Ishikawa (cell line): ENCODE measurements at regions not wholly inside any gene's neighbourhood (a gene's known extent, or its start where the extent isn't known, plus 50 kb on each side); places are given as distances from the start of the nearest gene placed in this dataset.

Experiments used
- EP300 ChIP-seq: IDR thresholded peaks from 2 replicates; pipeline ENCODE4 v1.6.1; 2012; ENCODE audit warnings: borderline replicate concordance
- RAD21 ChIP-seq: IDR thresholded peaks from 2 replicates; pipeline ENCODE4 v1.6.1; 2012; ENCODE audit warnings: low read depth
- REST ChIP-seq: IDR thresholded peaks from 2 replicates; pipeline ENCODE4 v1.6.1; 2012; ENCODE audit warnings: low read depth, mild to moderate bottlenecking
- TAF1 ChIP-seq: IDR thresholded peaks from 2 replicates; pipeline ENCODE4 v1.6.1; 2012; ENCODE audit warnings: low read depth, mild to moderate bottlenecking
- YY1 ChIP-seq: IDR thresholded peaks from 2 replicates; pipeline ENCODE4 v1.6.1; 2012; ENCODE audit warnings: low read depth
- ZBTB7A ChIP-seq: IDR thresholded peaks from 2 replicates; pipeline ENCODE4 v1.6.1; 2012; ENCODE audit warnings: low read depth

- TF ChIP-seq RAD21, result no peak
- TF ChIP-seq ZBTB7A, result no peak
- TF ChIP-seq EP300, result no peak
- TF ChIP-seq YY1, result no peak
- no peak for TF ChIP-seq TAF1
- TF ChIP-seq REST, result no peak
Observed at GRCh38 chr13:36552334-36552733, 120.0 kb downstream of the CCNA1 start.
